DMS53 (cell line): ENCODE measurements at regions not wholly inside any gene's neighbourhood (a gene's known extent, or its start where the extent isn't known, plus 50 kb on each side); places are given as distances from the start of the nearest gene placed in this dataset.

Source experiments
- DNase-seq: peaks from one replicate; lab custom pipeline; 2025; lab: John Stamatoyannopoulos, UW

DNA sequence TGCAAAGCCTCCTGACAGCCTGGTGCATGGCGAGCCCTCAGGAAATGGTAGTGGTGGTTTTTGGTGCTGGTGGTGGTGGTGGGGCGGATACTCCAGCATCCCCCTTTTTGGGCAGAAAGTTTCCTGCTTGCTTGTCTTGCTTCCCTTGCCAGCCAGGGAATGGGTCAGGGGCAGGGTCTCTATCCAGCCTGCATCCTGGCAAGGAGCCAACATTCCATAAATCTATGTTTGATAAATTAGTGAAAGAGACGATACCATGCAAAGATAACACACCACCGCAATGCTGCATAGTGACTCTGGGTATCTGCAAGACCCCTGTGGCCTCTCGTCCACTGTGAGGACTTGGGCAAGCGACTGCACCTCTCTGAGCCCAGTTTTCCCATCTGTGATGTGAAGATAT lies 246.2 kb downstream of the LRFN2 start:
- DNase-seq, result no peak

DNA sequence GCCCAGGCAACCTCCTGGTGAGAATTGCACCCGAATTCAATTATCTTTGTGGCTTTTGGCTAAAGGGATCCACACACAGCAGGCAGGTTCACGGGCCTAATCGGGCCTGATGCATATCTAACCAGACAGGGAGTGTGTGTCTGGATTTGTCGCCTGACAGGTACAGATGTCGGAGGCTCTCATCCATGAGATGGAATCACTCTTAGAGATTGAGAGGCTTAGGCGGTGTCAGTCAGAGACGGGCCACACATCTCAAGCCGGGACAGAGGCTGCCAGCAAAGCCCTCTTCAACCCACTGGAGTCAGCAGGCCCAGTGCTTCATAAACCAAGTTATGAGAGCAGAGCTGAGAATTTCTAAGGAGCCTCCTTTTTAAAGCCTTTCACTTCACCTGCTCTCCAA lies 247.0 kb downstream of the LRFN2 start:
- DNase-seq, result no peak

DNA sequence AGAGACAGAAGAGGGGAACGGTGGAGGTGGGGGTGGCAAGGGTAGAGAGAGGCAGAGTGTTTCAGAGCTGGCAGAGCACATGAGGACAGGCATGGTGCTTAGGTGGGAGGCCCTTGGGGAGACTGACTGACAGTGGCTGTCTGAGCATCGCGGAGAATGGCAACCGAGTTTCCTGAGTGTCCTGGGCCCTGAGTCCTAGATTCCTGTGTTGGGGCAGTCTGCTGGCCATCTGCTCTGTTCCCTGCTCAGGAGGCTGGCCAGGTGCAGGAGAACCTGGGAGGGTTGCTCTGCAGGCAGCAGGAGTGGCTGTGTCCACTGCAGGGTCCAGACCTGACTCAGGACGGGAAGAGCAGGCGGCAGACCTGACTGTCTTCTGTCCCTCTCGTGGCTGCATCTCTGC lies 248.9 kb downstream of the LRFN2 start:
- no peak for DNase-seq

DNA sequence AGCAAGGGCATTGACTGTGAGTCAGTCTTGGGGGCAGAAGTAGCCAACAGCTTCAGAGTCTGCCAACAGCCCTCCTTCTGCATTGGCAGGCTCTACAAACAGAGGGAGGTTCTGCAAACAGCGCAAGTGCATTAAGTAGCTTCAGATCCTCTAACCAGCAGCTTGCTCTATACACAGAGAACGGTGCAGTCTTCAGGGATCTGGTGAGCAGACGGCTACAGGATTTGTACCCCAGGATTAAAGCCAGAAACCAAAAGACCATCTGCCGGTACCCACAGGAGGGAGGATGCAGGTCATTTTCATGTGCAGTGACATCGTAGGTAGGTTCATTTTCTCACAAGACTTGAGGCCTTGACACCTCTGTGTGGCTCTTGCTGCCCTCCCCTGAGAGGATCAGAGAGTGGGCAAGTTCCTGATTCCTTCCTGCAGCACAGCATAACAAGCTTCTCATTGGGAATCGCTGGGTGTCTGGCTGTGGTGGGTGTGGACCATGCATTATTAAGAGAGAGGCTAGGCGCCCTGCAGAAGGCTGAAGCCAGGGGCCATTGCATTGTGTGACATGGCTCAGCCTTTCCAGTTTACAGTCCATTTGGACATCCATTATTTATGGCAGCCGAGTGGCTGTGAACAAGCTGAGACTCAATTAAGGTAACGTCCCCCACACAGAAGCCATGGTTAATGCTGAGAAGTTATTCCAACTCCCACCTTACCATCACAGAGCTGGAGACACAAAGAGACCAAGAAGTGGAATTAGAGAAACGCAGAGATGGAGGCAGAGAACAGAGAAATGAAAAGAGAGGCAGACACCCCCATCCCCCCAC lies 250.0 kb downstream of the LRFN2 start:
- no peak for DNase-seq

DNA sequence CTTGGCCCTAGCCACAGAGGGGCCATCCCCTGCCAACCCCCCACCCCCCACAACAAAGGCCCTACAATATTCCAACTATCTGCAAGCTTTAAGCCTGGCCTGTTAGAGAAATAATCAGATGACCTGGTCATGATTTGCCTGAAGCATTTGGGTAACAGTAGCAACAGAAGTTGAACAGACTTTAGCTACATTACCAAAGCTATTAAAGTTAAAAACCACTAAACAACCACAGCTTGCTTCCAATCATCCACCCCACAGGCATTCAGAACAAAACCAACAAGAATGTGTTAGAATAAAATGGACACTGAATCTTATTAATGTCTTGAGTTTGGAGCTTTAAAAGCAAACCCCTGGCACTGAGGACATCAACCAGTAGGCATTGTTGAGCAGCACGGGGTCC lies 250.9 kb downstream of the LRFN2 start:
- no peak for DNase-seq

DNA sequence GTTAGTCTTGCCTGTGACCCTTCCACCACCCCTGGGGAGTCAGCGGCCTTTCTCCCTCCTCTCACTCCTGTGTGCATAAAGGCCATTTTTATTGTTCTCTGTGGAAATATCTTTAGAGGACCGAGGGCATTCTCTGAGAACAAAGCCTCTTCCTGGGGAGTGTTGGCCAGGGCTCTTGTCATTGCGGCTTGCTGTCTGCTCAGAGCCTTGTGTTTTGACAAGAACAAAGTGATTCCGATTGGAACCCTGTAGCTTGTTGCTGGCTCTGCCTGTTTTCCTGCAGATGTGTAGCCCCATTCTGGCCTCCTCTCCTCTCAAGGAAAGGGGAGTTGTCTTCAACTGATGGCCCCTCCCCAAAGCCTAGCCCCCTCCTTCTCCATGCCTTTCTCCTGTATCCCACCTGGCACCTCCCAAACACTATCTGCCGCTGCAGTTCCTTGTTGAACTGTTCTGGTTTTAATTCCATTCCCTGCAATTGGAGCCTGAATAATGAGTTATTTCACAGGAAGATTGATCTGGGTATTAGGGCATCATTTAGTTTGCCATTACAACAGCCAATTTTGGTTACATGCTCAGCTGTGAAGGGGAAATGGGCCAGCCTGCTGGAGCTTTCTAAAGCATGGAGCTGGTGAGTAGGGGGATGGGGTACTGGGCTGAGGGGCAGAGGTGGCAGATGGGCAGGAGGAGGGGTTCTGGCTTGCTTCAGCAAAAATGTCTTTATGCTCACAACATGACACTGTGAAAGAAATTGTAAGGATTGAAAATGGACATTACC lies 252.5 kb downstream of the LRFN2 start:
- DNase-seq, result no peak

DNA sequence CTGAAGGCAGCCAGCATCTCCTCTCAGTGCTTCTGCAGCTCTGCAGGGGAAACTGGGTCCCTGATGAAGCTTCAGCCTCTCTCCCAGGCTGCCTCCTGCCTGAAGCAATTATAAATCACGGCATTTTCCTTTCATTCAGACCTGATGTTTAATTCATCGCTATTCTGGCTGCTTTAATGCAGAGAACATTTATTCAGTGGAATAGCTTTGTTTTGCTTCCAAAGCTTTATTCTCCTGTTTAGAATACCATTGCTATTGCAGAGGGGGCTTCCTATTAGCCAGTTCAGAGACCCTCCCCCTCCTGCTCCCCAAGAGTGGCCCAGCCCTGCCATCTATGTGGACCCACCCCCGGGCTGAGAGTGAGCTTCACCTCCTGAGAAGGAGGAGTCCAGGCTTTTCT lies 255.6 kb downstream of the LRFN2 start:
- no peak for DNase-seq

DNA sequence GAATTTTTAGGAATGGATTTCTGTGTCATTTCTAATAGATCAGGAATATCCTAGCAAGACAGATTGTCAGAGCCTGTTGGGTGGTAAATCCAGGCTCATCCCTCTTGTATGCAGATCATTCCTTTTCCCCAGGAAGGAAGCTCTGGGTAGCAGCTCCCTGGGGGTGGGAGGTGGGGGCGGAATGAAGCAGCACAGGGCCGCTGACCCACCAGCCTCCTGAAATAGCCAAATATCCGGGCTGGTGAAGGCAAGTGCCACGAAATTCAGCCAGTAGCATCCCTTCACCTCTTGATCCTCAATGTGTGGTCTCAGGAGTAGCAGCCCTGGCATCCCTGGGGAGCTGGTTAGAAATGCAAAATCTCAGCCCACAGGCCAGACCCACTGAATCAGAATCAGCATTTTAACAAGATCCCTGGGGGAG lies 256.9 kb downstream of the LRFN2 start:
- no peak for DNase-seq

DNA sequence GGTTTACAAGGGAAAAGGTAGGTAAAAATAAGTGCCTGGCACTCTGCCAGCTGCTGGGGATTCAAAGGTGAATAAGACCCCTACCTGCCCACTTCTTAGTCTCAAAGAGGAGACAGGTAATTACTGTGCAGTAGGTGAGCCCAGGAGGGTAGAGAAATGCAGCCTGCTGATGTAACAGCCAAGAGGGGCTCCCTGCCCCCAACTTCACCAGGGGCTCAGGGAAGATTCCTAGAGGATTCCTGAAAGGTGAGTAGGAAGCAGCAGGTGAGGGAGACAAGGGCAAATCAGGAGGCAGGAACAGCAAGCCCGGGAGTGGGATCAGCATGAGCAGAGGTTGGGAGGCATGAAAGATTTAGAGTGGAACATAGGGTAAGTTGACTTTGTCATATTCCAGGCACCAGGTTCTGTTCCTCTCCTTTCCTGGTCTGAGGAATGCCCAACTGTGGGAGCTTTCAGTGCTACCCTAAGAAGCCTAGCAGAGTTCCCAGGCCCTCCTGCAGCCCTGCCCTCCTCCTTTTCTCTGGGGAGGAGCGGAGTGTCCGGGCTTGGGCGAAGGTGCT lies 258.1 kb downstream of the LRFN2 start:
- no peak for DNase-seq

DNA sequence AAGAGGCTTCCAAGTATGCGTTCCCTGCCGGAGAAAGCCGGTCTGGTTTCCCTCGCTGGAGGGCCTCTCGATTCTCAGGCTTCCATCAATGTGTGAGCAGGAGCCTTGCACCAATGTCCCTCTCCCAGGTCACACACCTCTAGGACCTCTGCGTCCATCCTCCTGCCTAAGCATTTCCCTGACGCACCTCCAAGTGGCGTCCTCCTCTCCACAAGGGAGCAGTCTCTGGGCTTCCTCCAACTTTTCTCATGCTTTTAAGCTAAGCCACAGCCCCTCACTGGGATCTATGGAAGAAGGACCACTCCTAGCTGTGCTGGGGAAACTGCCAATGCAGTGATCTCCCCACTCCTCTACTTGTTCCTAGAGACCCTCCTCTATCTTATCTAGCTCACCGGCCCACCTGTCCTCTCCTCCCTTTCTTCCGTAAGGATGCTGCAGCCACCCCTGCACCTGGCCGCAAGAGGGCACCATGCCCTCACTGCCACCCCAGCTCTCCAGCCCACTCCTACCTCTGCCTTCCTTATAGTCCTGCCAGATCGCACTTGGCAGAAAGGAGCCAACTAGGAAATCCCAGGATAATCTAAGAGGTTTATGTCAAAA lies 258.7 kb downstream of the LRFN2 start:
- peak; percentile 87 for DNase-seq

DNA sequence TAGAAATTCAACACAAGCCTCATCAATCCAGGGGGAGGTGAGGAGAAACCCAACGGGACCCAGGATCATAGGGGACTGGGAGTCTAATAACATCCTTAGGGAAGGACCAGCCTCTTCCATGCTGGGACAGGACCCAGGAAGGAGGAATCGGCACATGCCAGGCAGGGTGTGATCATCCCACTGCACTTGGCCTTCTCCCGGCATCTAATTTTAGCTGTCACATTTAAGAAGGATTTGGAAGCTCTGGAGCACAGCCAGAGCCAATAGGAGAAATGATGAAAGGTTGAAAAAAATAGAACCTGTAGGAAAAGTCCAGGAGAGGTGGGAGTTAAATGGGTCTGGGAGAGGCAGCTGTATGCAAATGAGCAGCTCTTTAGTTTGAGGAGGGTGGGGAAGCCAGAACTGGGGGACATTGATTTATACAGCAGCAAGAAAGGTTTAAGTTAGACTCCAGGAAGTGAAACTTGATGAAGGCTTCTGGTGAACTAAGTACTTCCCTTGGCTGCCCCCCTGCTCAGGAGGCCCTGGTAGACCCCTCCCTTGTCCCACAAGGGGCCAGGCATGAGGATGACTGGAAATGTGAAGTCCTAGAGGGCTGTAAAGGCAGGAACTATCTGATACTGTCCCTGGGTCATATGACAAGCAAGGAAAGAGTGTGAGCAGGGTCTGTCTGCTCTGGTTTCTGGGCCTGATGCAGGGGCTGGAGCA lies 260.3 kb downstream of the LRFN2 start:
- peak; percentile 48 for DNase-seq

DNA sequence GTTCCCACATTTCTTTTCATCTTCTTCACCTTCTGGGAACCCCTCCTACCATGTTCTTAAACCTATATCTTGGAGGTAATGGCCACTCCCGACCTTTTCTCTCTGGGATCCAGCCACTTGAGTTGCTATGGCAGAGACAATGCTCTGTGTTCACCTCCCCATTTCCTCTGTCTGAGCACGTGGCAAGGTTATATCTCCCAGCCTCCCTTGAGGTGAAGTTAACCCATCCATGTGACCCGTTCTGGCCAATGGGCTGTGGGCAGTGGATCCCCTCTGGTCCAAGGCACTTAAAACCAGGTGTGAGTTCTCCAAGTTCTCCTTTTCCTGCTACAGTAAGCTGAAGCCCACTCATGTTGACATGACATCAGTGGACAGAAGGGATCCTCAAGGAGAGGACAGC lies 261.4 kb downstream of the LRFN2 start:
- DNase-seq, result peak; percentile 15

DNA sequence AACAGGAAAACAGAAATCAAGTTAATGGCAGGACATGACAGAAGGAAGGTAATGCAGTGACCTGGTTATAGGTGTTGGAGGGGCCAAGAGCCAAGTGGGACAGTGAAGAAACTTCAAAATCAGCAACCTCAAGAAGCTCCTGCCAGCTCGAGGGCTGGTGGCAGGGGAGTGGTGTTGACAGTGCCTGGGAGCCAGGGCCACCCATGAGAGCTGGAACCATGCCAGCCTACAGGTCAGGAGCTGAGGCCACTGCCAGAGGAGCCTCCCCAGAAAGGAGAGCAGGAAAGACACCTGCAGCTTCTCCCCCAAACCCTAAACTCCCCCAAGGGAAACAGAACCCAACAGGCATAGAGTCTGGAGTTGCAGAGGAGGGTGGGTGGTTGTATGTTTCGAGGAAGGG lies 262.1 kb downstream of the LRFN2 start:
- DNase-seq, result peak; percentile 17

DNA sequence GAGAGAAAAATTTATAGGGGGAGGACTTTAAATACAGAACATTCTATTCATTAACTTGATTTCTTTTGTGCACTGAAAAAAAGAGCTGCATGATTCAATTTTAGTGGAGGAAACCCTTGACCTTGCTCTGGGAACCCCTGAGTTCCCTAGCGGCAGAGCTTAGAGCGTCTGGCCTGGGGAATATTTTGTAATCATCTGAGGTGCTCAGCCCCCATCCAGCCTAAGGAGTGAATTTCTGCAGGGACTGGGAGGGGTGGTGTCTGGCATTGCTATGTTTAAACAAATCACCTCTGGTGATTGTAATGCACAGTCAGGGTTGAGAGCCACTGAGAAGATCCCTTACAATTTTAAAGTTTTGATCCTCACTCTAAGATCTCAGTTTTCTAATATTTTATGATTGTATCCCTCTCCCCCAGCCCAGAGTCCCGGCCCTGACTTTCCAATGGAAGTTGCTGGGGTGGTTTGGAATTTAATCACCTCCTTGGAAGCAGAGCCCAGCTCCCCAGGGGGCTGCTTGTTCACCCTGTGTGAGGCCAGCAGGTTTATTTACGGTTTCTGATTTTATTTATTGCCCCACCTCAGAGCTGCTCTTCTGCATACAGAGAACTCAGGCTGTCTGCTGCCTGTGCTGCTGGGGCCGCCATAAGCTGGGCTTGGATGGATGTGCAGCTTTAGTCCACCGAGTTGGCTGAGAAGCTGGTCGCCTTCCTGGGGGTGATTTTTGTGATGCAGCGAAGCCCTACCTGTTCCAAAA lies 263.1 kb downstream of the LRFN2 start:
- no peak for DNase-seq

DNA sequence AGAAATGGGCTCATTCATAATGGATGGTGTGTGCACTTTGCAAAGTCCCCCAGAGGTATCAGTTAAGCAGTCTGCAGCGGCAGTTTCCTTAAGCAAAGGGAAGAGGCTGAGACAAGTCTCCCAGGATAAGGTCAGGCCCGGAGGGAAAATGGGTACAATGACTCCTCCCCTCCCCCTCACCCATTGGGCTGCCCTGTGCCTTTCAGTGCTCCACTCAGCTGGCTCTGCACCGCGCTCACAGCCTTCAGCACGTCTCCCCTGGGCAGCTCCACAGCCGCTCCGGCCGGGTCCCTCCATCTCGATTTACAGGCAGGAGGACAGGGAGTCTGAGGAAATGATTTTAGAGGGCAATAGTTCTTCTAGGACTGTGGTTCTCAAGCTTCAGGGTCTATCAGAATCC lies 264.8 kb downstream of the LRFN2 start:
- DNase-seq, result no peak

DNA sequence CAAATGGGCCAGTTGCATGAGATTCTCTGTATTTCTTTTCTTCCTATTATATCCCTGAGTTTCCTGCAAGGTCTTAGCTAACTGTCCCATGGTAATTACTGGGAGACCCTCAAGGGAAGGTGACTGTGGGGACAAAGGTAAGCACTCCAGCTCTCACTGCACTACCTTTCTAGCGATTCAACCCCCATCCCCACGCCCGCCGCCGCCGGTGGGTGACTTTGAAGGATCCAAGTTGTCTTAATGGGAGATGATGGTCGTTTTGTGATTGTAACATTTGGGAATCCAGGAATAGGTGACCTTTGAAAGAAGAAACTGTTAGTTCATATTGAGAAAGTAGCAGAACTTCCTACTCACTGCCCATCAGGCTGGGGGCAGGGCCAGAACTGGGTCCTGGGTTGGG lies 265.5 kb downstream of the LRFN2 start:
- DNase-seq, result no peak

DNA sequence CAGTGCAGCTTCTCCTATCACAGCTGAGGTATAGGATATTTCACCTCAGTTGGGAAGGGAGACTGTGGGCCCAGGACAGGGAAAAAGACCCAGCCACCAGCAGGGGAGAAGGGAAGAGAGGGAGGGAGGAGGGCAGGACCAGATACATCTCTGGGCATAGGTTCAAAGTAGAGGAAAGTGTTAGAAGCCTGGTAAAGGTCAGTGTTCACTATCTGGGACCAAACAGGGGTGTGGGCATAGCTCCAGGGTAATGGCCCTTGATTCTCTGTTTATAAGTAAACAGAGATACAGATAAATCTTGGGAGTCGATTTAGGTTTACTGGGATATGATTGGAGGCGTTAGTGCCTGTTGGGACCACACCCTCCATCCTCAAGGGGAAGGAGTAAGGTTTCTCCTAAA lies 266.2 kb downstream of the LRFN2 start:
- DNase-seq, result no peak

DNA sequence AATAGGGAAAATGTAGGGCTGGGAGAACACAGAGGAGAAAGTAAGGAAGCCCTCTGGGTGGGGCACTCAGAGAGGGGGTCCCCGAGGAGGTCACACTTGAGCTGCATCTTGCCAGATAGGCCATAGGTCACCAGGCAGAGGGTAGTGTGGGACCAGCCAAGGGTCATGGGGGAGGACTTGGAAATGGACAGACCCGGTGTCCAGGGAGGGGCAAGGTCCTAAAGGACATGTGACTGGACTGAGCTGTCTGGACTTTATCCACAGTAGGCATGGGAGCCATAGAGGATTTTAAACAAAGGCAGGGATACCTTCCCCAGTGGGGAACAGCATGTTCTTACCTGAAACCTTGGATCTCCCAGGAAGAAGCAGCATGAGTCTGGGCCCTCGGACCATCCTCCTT lies 266.7 kb downstream of the LRFN2 start:
- no peak for DNase-seq

DNA sequence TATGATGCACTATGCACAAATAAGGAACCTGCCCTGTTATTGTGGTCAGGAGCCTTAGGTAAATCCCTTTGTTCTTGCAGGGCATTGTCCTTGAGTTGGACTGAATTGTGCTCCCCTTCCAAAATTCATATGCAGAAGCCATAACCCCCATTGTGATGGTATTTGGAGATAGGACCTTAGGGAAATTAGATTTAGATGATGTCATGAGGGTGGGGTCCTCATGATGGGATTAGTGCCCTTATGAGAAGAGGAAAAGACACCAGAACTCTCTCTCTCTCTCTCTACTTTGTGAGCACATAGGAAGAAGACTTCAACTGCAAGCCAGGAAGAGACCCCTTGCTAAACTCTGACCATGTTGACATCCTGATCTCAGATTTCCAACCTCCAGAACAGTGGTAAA lies 268.0 kb downstream of the LRFN2 start:
- no peak for DNase-seq

DNA sequence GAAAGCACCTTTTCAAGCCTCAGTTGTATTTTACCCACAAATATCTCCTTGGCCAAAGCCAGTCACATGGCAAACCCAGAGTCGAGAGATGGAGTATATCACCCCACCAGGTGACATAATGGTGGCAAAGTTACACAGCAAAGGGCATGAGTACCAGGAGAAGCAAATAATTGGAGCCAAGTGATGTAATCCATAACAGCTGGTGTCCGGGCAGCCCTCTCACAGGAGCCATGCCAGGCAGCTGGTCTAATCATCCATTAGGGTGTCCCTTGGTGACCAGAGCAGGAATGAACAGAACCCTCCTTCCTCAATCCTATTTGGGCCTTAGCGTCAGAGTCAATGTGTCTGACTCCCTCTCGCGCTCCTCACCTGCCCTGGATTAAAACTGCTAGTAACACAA lies 272.1 kb downstream of the LRFN2 start:
- peak; percentile 30 for DNase-seq

DNA sequence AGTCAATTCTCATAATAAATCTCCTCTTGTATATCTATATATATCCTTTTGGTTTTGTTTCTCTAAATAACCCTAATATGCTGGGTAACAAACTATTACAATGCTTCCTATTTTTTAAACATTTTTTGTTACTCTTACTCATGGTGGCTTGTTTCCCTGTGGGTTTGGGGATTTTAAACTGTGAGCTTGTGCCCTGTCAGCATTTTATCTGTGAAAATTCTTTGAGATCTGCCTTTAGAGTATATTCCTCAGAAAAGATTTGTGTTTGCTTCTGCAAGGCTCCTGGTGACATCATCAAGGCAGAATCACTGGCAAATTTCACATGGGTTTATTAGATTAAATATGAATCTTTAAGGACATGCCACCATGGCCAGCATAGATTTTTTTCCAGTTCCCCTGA lies 273.6 kb downstream of the LRFN2 start:
- no peak for DNase-seq
